Hepatocyte (in vitro differentiated cells): ENCODE measurements at regions not wholly inside any gene's neighbourhood (a gene's known extent, or its start where the extent isn't known, plus 50 kb on each side); places are given as distances from the start of the nearest gene placed in this dataset.

Experiments used
- EZH2 ChIP-seq: fragments of 200-600 bp; sonication (generic); IDR thresholded peaks from 2 replicates; pipeline ENCODE4 v1.6.1; 2016; ENCODE audit warnings: antibody characterized with exemption, mild to moderate bottlenecking, borderline replicate concordance
- TF ChIP-seq, protein P1 (sequence below): fragments of 200-600 bp; sonication (generic); IDR thresholded peaks from 2 replicates; pipeline ENCODE4 v1.5.1; 2016; ENCODE audit warnings: antibody characterized with exemption, mild to moderate bottlenecking; ENCODE audit not compliant: poor library complexity

DNA sequence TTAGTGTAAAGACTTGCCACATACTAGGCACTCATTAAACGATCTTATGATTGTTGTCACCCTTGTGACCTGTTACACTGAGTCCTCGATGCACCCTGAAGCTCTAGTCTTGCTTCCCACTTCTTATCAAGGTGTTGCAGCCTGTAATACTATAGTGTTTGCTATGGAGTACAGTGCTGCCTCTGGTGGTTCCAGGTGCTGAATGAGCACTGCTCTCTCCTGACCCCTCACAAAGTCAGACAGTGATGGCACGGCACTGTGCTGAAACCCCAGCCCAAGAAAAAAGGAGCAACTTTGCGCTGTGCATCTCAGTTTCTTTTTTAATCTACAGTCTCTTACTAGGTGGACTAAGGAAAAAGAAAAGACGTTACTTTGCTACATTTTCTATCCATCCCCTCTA, 106.3 kb downstream of the GC start:
- TF ChIP-seq EZH2: no peak
- TF ChIP-seq, protein P1, sequence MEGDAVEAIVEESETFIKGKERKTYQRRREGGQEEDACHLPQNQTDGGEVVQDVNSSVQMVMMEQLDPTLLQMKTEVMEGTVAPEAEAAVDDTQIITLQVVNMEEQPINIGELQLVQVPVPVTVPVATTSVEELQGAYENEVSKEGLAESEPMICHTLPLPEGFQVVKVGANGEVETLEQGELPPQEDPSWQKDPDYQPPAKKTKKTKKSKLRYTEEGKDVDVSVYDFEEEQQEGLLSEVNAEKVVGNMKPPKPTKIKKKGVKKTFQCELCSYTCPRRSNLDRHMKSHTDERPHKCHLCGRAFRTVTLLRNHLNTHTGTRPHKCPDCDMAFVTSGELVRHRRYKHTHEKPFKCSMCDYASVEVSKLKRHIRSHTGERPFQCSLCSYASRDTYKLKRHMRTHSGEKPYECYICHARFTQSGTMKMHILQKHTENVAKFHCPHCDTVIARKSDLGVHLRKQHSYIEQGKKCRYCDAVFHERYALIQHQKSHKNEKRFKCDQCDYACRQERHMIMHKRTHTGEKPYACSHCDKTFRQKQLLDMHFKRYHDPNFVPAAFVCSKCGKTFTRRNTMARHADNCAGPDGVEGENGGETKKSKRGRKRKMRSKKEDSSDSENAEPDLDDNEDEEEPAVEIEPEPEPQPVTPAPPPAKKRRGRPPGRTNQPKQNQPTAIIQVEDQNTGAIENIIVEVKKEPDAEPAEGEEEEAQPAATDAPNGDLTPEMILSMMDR: no peak
